Heart left ventricle (tissue), 13 donors: ENCODE measurements at regions not wholly inside any gene's neighbourhood (a gene's known extent, or its start where the extent isn't known, plus 50 kb on each side); places are given as distances from the start of the nearest gene placed in this dataset.

Source experiments
- CTCF ChIP-seq, 12 donors: fragments of 200-600 bp; sonication (generic) in 4 of 12; IDR thresholded peaks; one replicate each; pipeline versions ENCODE4 v1.5.0 to v1.8.0; 2018 to 2022; ENCODE audit warnings: antibody characterized with exemption in 12 of 12, mild to moderate bottlenecking in 5 of 12
- POLR2A ChIP-seq, 2 donors: fragments of 450-650 bp; IDR thresholded peaks; one replicate each; pipeline ENCODE4 v1.6.1; 2017; ENCODE audit warnings: antibody characterized with exemption in 2 of 2, mild to moderate bottlenecking in 2 of 2, moderate library complexity in 2 of 2
- donor health status: ischemic (EF 13 %, LVEDD 7.1; RV severe dilation, severe dysfunction).
- donor health status: DM: no; HTN: yes; CAD: no.
- donor health status: DM: no; HTN: no; CAD: no.
- donor health status: ischemic (EF 25% LVEDD 6.9; RV normal size, moderate dysfunction).
- donor health status: ischemic (EF 25% LVEDD 5.7; RV mildly dilated, moderate dysfunction).
- donor health status: ischemic (EF 35%, LVEDD 5.7; RV mildly dilated, moderate dysfunction).
- donor health status: nonischemic (EF 11% LVEDD 7.7; RV severe dilation, severe dysfunction).
- donor health status: DM: yes; HTN: yes; CAD: no.
- donor health status: PGD.
- donor health status: ischemic (EF 29% LVEDD 5.4; RV normal size, mild dysfunction).
- donor health status: nonischemic (EF 23%, LVEDD 6.1; RV moderate dilation, normal function).

- TF ChIP-seq CTCF (IDR thresholded peaks at IDR 0.05) = no peak
- no peak for TF ChIP-seq POLR2A (IDR thresholded peaks at IDR 0.05)
Observed at GRCh38 chr13:80924596-80924995, 583.7 kb upstream of the SPRY2 start.
